Mammary epithelial cell (primary cell): ENCODE measurements at regions not wholly inside any gene's neighbourhood (a gene's known extent, or its start where the extent isn't known, plus 50 kb on each side); places are given as distances from the start of the nearest gene placed in this dataset.

ENCODE experiments used
- CTCF ChIP-seq, 2 donors: IDR thresholded peaks in 1 of 2; conservative IDR thresholded peaks in 1 of 2; 2 replicates each; pipeline ENCODE4 v1.5.1; 2011 to 2012; ENCODE audit warnings: inconsistent platforms in 2 of 2, low read length in 2 of 2, mild to moderate bottlenecking in 2 of 2, control low read depth in 1 of 2, low read depth in 1 of 2; ENCODE audit not compliant: insufficient read depth in 1 of 2; ENCODE audit errors: extremely low read depth in 1 of 2
- EZH2 ChIP-seq: IDR thresholded peaks from 2 replicates; pipeline ENCODE4 v1.6.1; 2012; ENCODE audit warnings: low read length, inconsistent platforms, borderline replicate concordance

- peak in 1 of 2 donors; percentile 3 for TF ChIP-seq CTCF (conservative IDR thresholded peaks at IDR 0.05 in 1 of 2, IDR thresholded peaks at IDR 0.05 in 1 of 2; ENCODE audit: extremely low read depth in 1 of 2, insufficient read depth in 1 of 2, low read depth in 1 of 2, low read length in 2 of 2)
- no peak for TF ChIP-seq EZH2
These were observed 264.2 kb upstream of the AMIGO2 start for GRCh38 chr12:47343684-47344567.
